ENCODE measurements at regions not wholly inside any gene's neighbourhood (a gene's known extent, or its start where the extent isn't known, plus 50 kb on each side); places are given as distances from the start of the nearest gene placed in this dataset.
"Not testable (repeated sequence)": the region's sequence is repeated elsewhere in the genome, so short reads cannot be mapped to it uniquely, and the experiment has no call there.

- intact Hi-C loops (cut with micrococcal nuclease): loop anchor here (2.0 kb wide), 1 partner anchor 32 kb away; no protein-coding TSS in a partner anchor
- Mint-ChIP-seq H3K36me3 (ENCODE audit: low read depth) (peaks cover 17% of the 10 kb centered on the region), H3K27me3 (ENCODE audit: low read depth) (peaks cover 7% of the 10 kb centered on the region), H3K4me3 (ENCODE audit: low read depth) (no peak overlapping the region), H3K27ac (no peak overlapping the region), H3K4me1 (ENCODE audit: low read depth) (peaks cover 39% of the 10 kb centered on the region), H3K9me3 (peaks cover 4% of the 10 kb centered on the region)
- no peak for DNase-seq (ENCODE audit: low spot score)
These were observed 67.3 kb upstream of the E2F3 start for GRCh38 chr6:20334334-20334733.

GRCh38 chr6:20334962-20335361, 66.7 kb upstream of the E2F3 start:
- peaks cover 39% of the 10 kb centered on the region for H3K4me1 Mint-ChIP-seq (ENCODE audit: low read depth)
- DNase-seq (ENCODE audit: low spot score): no peak
- H3K27me3 Mint-ChIP-seq (ENCODE audit: low read depth): peaks cover 4% of the 10 kb centered on the region
- peaks cover 8% of the 10 kb centered on the region for H3K9me3 Mint-ChIP-seq
- H3K4me3 Mint-ChIP-seq (ENCODE audit: low read depth): no peak overlapping the region
- peak overlapping the region; percentile 89 for H3K27ac Mint-ChIP-seq
- peaks cover 17% of the 10 kb centered on the region for H3K36me3 Mint-ChIP-seq (ENCODE audit: low read depth)
- intact Hi-C loops (cut with micrococcal nuclease): loop anchor here (2.0 to 5.0 kb wide), 2 partner anchors 32 to 133 kb away; no protein-coding TSS in a partner anchor

- intact Hi-C loops (cut with micrococcal nuclease): loop anchor here (1.0 to 5.0 kb wide), 5 partner anchors 15 to 134 kb away; partner anchors contain the start of gene E2F3
- Mint-ChIP-seq H3K36me3 (ENCODE audit: low read depth) (peaks cover 17% of the 10 kb centered on the region), H3K4me1 (ENCODE audit: low read depth) (peaks cover 39% of the 10 kb centered on the region), H3K4me3 (ENCODE audit: low read depth) (peak overlapping the region; percentile 50), H3K27ac (peak overlapping the region; percentile 89), H3K9me3 (peaks cover 8% of the 10 kb centered on the region), H3K27me3 (ENCODE audit: low read depth) (no peaks in the 10 kb centered on the region)
- DNase-seq (ENCODE audit: low spot score): no peak
These were observed 65.8 kb upstream of the E2F3 start for GRCh38 chr6:20335872-20336271.

GRCh38 chr6:20338156-20338555, 63.5 kb upstream of the E2F3 start:
- no peak for DNase-seq (ENCODE audit: low spot score)
- intact Hi-C loops (cut with micrococcal nuclease): loop anchor here (5.0 kb wide), 1 partner anchor 136 kb away; no protein-coding TSS in a partner anchor

GRCh38 chr6:20340068-20340848, 61.4 kb upstream of the E2F3 start:
- Mint-ChIP-seq H3K4me1 (ENCODE audit: low read depth) (peaks cover 31% of the 10 kb centered on the region), H3K36me3 (ENCODE audit: low read depth) (peaks cover 6% of the 10 kb centered on the region), H3K27me3 (ENCODE audit: low read depth) (no peaks in the 10 kb centered on the region), H3K27ac (no peak overlapping the region), H3K9me3 (peaks cover 3% of the 10 kb centered on the region), H3K4me3 (ENCODE audit: low read depth) (no peak overlapping the region)
- DNase-seq (ENCODE audit: low spot score): no peak
- intact Hi-C loops (cut with micrococcal nuclease): no loop called here

More at GRCh38 chr6:20338156-20338555, 63.5 kb upstream of the E2F3 start:
- peaks cover 3% of the 10 kb centered on the region for H3K9me3 Mint-ChIP-seq
- peaks cover 34% of the 10 kb centered on the region for H3K4me1 Mint-ChIP-seq (ENCODE audit: low read depth)
- no peak overlapping the region for H3K4me3 Mint-ChIP-seq (ENCODE audit: low read depth)
- H3K36me3 Mint-ChIP-seq (ENCODE audit: low read depth): peaks cover 13% of the 10 kb centered on the region
- no peak overlapping the region for H3K27ac Mint-ChIP-seq
- H3K27me3 Mint-ChIP-seq (ENCODE audit: low read depth): no peaks in the 10 kb centered on the region

- no peak for DNase-seq (ENCODE audit: low spot score)
- no peak overlapping the region for H3K4me3 Mint-ChIP-seq (ENCODE audit: low read depth)
- intact Hi-C loops (cut with micrococcal nuclease): no loop called here
- peaks cover 24% of the 10 kb centered on the region for H3K4me1 Mint-ChIP-seq (ENCODE audit: low read depth)
- peaks cover 3% of the 10 kb centered on the region for H3K9me3 Mint-ChIP-seq
- H3K36me3 Mint-ChIP-seq (ENCODE audit: low read depth): peaks cover 3% of the 10 kb centered on the region
- no peaks in the 10 kb centered on the region for H3K27me3 Mint-ChIP-seq (ENCODE audit: low read depth)
- no peak overlapping the region for H3K27ac Mint-ChIP-seq
These were observed 60.6 kb upstream of the E2F3 start for GRCh38 chr6:20341096-20341495.

GRCh38 chr6:20341564-20341963, 60.1 kb upstream of the E2F3 start:
- Mint-ChIP-seq H3K27me3 (ENCODE audit: low read depth) (no peaks in the 10 kb centered on the region), H3K4me3 (ENCODE audit: low read depth) (no peak overlapping the region), H3K27ac (no peak overlapping the region), H3K4me1 (ENCODE audit: low read depth) (peaks cover 21% of the 10 kb centered on the region), H3K36me3 (ENCODE audit: low read depth) (peaks cover 6% of the 10 kb centered on the region), H3K9me3 (peaks cover 3% of the 10 kb centered on the region)
- intact Hi-C loops (cut with micrococcal nuclease): no loop called here
- no peak for DNase-seq (ENCODE audit: low spot score)

GRCh38 chr6:20346948-20347347, 54.7 kb upstream of the E2F3 start:
- H3K27ac Mint-ChIP-seq; H3K36me3 Mint-ChIP-seq (ENCODE audit: low read depth); H3K27me3 Mint-ChIP-seq (ENCODE audit: low read depth); H3K9me3 Mint-ChIP-seq; DNase-seq (ENCODE audit: low spot score); H3K4me3 Mint-ChIP-seq (ENCODE audit: low read depth); intact Hi-C loops (cut with micrococcal nuclease): not testable (repeated sequence)
- peaks cover 34% of the 10 kb centered on the region for H3K4me1 Mint-ChIP-seq (ENCODE audit: low read depth)

- H3K36me3 Mint-ChIP-seq (ENCODE audit: low read depth): peaks cover 11% of the 10 kb centered on the region
- intact Hi-C loops (cut with micrococcal nuclease): no loop called here
- no peak overlapping the region for H3K27ac Mint-ChIP-seq
- no peaks in the 10 kb centered on the region for H3K27me3 Mint-ChIP-seq (ENCODE audit: low read depth)
- peaks cover 41% of the 10 kb centered on the region for H3K4me1 Mint-ChIP-seq (ENCODE audit: low read depth)
- DNase-seq (ENCODE audit: low spot score): no peak
- peaks cover 11% of the 10 kb centered on the region for H3K9me3 Mint-ChIP-seq
- no peak overlapping the region for H3K4me3 Mint-ChIP-seq (ENCODE audit: low read depth)
These were observed 53.6 kb upstream of the E2F3 start for GRCh38 chr6:20348041-20348440.

GRCh38 chr6:20349225-20349624, 52.5 kb upstream of the E2F3 start:
- Mint-ChIP-seq H3K36me3 (ENCODE audit: low read depth) (peaks cover 11% of the 10 kb centered on the region), H3K27me3 (ENCODE audit: low read depth) (no peaks in the 10 kb centered on the region), H3K4me3 (ENCODE audit: low read depth) (no peak overlapping the region), H3K4me1 (ENCODE audit: low read depth) (peaks cover 43% of the 10 kb centered on the region), H3K27ac (no peak overlapping the region), H3K9me3 (peaks cover 18% of the 10 kb centered on the region)
- intact Hi-C loops (cut with micrococcal nuclease): no loop called here
- no peak for DNase-seq (ENCODE audit: low spot score)

GRCh38 chr6:20350215-20350614, 51.5 kb upstream of the E2F3 start:
- Mint-ChIP-seq H3K4me3 (ENCODE audit: low read depth) (no peak overlapping the region), H3K27me3 (ENCODE audit: low read depth) (no peaks in the 10 kb centered on the region), H3K36me3 (ENCODE audit: low read depth) (peaks cover 9% of the 10 kb centered on the region), H3K4me1 (ENCODE audit: low read depth) (peaks cover 40% of the 10 kb centered on the region), H3K9me3 (peaks cover 18% of the 10 kb centered on the region), H3K27ac (no peak overlapping the region)
- DNase-seq (ENCODE audit: low spot score): no peak
- intact Hi-C loops (cut with micrococcal nuclease): no loop called here

- no peaks in the 10 kb centered on the region for H3K27me3 Mint-ChIP-seq (ENCODE audit: low read depth)
- H3K4me3 Mint-ChIP-seq (ENCODE audit: low read depth): no peak overlapping the region
- DNase-seq (ENCODE audit: low spot score): no peak
- H3K36me3 Mint-ChIP-seq (ENCODE audit: low read depth): peaks cover 5% of the 10 kb centered on the region
- H3K4me1 Mint-ChIP-seq (ENCODE audit: low read depth): peaks cover 39% of the 10 kb centered on the region
- intact Hi-C loops (cut with micrococcal nuclease): no loop called here
- H3K9me3 Mint-ChIP-seq: peaks cover 18% of the 10 kb centered on the region
- peak overlapping the region; percentile 55 for H3K27ac Mint-ChIP-seq
These were observed 50.1 kb upstream of the E2F3 start for GRCh38 chr6:20351534-20351933.
